ENCODE measurements at regions not wholly inside any gene's neighbourhood (a gene's known extent, or its start where the extent isn't known, plus 50 kb on each side); places are given as distances from the start of the nearest gene placed in this dataset.

DNA sequence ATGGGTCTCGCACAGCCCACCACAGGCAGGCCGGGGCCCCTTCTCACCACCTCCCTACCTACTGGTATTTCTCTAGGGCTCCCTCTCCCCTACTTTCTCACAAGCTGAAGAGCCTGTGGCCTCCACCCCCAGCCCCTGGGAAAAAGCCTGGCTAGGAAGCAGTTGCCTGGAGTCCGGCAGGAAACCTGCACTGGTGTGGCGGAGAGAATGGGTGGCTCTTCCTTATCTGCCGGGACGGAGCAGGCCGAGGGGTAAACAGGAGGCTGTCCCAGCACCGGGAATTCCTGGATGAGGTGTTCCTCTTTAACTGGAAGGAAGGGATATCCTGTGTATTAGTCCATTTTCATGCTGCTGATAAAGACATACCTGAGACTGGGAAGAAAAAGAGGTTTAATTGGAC lies 125.8 kb downstream of the TLR5 start:
- H3K27ac Mint-ChIP-seq = no peak overlapping the region
- no peak for ATAC-seq (ENCODE audit: poor library complexity)
- H3K4me1 Mint-ChIP-seq (ENCODE audit: low read depth) = no peaks in the 10 kb centered on the region
- H3K27me3 Mint-ChIP-seq = no peaks in the 10 kb centered on the region
- ChIA-PET CTCF (no interaction called here), POLR2A (no interaction called here)
- no peaks in the 10 kb centered on the region for H3K4me1 ChIP-seq (ENCODE audit: insufficient read depth, low read length)
- no peak for TF ChIP-seq CTCF (IDR thresholded peaks at IDR 0.05)
- peaks cover 0 to 6% of the 10 kb centered on the region in 2 experiments for H3K9me3 ChIP-seq (ENCODE audit: control insufficient read depth in 1 of 2, insufficient read depth in 1 of 2, low read length in 2 of 2)
- H3K9me3 Mint-ChIP-seq = no peaks in the 10 kb centered on the region
- intact Hi-C loops (cut with DNase I, micrococcal nuclease) = no loop called here
- no peaks in the 10 kb centered on the region for H3K36me3 ChIP-seq (ENCODE audit: insufficient read depth, low read length)
- no peak overlapping the region for H3K27ac ChIP-seq (ENCODE audit: low read depth in 1 of 2, low read length in 2 of 2)
- H3K27me3 ChIP-seq (ENCODE audit: control insufficient read depth in 1 of 2, insufficient read depth in 2 of 2, low read length in 2 of 2) = no peaks in the 10 kb centered on the region
- no peaks in the 10 kb centered on the region for H3K36me3 Mint-ChIP-seq (ENCODE audit: low read depth)
- no peak overlapping the region for H3K4me3 ChIP-seq (ENCODE audit: low read length)
- DNase-seq = no peak
- H3K4me3 Mint-ChIP-seq = no peak overlapping the region

DNA sequence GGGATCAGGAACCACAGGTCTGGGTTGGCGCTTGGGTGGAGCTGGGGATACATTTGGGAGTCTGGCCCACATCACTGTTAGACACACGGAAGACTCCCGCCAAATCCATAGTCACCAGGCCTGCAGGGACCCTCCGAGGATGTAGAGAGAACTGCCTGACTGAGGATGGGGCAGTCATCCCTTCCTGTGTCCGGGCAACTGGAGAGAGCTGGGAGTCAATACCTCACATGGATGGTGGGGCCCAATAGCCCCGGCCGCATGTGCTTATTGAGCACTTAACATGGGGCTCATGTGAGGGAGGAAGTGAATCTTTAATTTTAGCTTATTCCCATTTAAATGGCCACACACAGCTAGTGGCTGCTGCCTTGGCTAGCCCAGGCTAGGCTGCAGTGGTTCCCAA lies 124.5 kb downstream of the TLR5 start:
- Mint-ChIP-seq H3K9me3 (no peaks in the 10 kb centered on the region), H3K27ac (no peak overlapping the region), H3K27me3 (no peaks in the 10 kb centered on the region), H3K4me1 (ENCODE audit: low read depth) (no peaks in the 10 kb centered on the region), H3K4me3 (no peak overlapping the region), H3K36me3 (ENCODE audit: low read depth) (no peaks in the 10 kb centered on the region)
- ChIA-PET POLR2A (no interaction called here), CTCF (no interaction called here)
- Histone ChIP-seq H3K4me3 (ENCODE audit: low read length) (no peak overlapping the region), H3K36me3 (ENCODE audit: insufficient read depth, low read length) (no peaks in the 10 kb centered on the region), H3K27ac (ENCODE audit: low read depth in 1 of 2, low read length in 2 of 2) (no peak overlapping the region), H3K4me1 (ENCODE audit: insufficient read depth, low read length) (no peaks in the 10 kb centered on the region), H3K9me3 (ENCODE audit: control insufficient read depth in 1 of 2, insufficient read depth in 1 of 2, low read length in 2 of 2) (peaks cover 0 to 6% of the 10 kb centered on the region in 2 experiments), H3K27me3 (ENCODE audit: control insufficient read depth in 1 of 2, insufficient read depth in 2 of 2, low read length in 2 of 2) (no peaks in the 10 kb centered on the region)
- ATAC-seq (ENCODE audit: poor library complexity) (no peak), DNase-seq (no peak)
- intact Hi-C loops (cut with DNase I, micrococcal nuclease) = no loop called here
- no peak for TF ChIP-seq CTCF (IDR thresholded peaks at IDR 0.05)

GRCh38 chr1:223019256-223019655 lies 123.8 kb downstream of the TLR5 start:
- POLR2A ChIA-PET = no interaction called here

More at GRCh38 chr1:223019256-223019655, 123.8 kb downstream of the TLR5 start:
- Mint-ChIP-seq H3K27me3 (no peaks in the 10 kb centered on the region), H3K36me3 (ENCODE audit: low read depth) (no peaks in the 10 kb centered on the region), H3K4me3 (no peak overlapping the region), H3K9me3 (no peaks in the 10 kb centered on the region), H3K4me1 (ENCODE audit: low read depth) (no peaks in the 10 kb centered on the region), H3K27ac (no peak overlapping the region)
- intact Hi-C loops (cut with DNase I, micrococcal nuclease) = no loop called here
- no peaks in the 10 kb centered on the region for H3K27me3 ChIP-seq (ENCODE audit: control insufficient read depth in 1 of 2, insufficient read depth in 2 of 2, low read length in 2 of 2)
- DNase-seq (no peak), ATAC-seq (ENCODE audit: poor library complexity) (no peak)
- H3K4me1 ChIP-seq (ENCODE audit: insufficient read depth, low read length) = no peaks in the 10 kb centered on the region
- H3K9me3 ChIP-seq (ENCODE audit: control insufficient read depth in 1 of 2, insufficient read depth in 1 of 2, low read length in 2 of 2) = peaks cover 0 to 11% of the 10 kb centered on the region in 2 experiments
- no peak for TF ChIP-seq CTCF (IDR thresholded peaks at IDR 0.05)
- CTCF ChIA-PET = no interaction called here
- no peak overlapping the region for H3K27ac ChIP-seq (ENCODE audit: low read depth in 1 of 2, low read length in 2 of 2)
- H3K4me3 ChIP-seq (ENCODE audit: low read length) = no peak overlapping the region
- H3K36me3 ChIP-seq (ENCODE audit: insufficient read depth, low read length) = no peaks in the 10 kb centered on the region
